Right lobe of liver (tissue), 6 donors: ENCODE measurements at regions not wholly inside any gene's neighbourhood (a gene's known extent, or its start where the extent isn't known, plus 50 kb on each side); places are given as distances from the start of the nearest gene placed in this dataset.
"Not testable (repeated sequence)": the region's sequence is repeated elsewhere in the genome, so short reads cannot be mapped to it uniquely, and the experiment has no call there.

Experiments used
- ATAC-seq, 4 donors: fragments of 200-7000 bp; cut with Tn5 transposase; one replicate each; pipeline ENCODE4 v1.9.1; 2020; ENCODE audit warnings: mild to moderate bottlenecking in 4 of 4, moderate library complexity in 4 of 4
- DNase-seq, 3 donors: peaks; one replicate each; pipeline ENCODE4 v3.0.0-alpha.2; 2020
- H3K27ac ChIP-seq, 3 donors: fragments of 200-600 bp; one replicate each; pipeline ENCODE4 v1.8.0; 2022
- H3K27me3 ChIP-seq, 2 donors: fragments of 200-600 bp; one replicate each; pipeline ENCODE4 v1.8.0; 2022
- H3K36me3 ChIP-seq, 4 donors: fragments of 200-600 bp; sonication (generic) in 1 of 4; one replicate each; pipeline versions ENCODE4 v1.5.1 to v1.8.0; 2017 to 2022; ENCODE audit warnings: control low read depth in 1 of 4
- H3K4me1 ChIP-seq, 4 donors: fragments of 200-600 bp; sonication (generic) in 1 of 4; one replicate each; pipeline versions ENCODE4 v1.5.1 to v1.8.0; 2017 to 2022; ENCODE audit warnings: control low read depth in 1 of 4
- H3K4me3 ChIP-seq, 3 donors: fragments of 200-600 bp; one replicate each; pipeline ENCODE4 v1.8.0; 2022
- H3K9me3 ChIP-seq, 4 donors: fragments of 200-600 bp; sonication (generic) in 1 of 4; one replicate each; pipeline versions ENCODE4 v1.5.1 to v1.8.0; 2017 to 2022; ENCODE audit warnings: control low read depth in 1 of 4
- POLR2A ChIP-seq: fragments of 450-650 bp; IDR thresholded peaks from one replicate; pipeline ENCODE4 v1.6.1; 2017; ENCODE audit warnings: antibody characterized with exemption, mild to moderate bottlenecking
- WGBS: methylation state at CpG from one replicate; pipeline ENCODE4 v1.1.6; 2018; ENCODE audit warnings: low coverage, low lambda C conversion rate; ENCODE audit not compliant: insufficient coverage; ENCODE audit errors: missing lambda C conversion rate; 5-methylcytosine and 5-hydroxymethylcytosine counted together
- intact Hi-C, 2 donors: fragments of 100-400 bp; cut with DNase I; formaldehyde crosslinking; loops; one replicate each; pipeline versions ENCODE4 v1.11.2 to v1.14.1; 2022
- TF ChIP-seq, protein P1 (sequence below), 4 donors: fragments of 200-600 bp in 3 of 4; fragments of 450-650 bp in 1 of 4; IDR thresholded peaks; one replicate each; pipeline versions ENCODE4 v1.5.1 to v1.8.0; 2016 to 2022; ENCODE audit warnings: antibody characterized with exemption in 4 of 4, mild to moderate bottlenecking in 2 of 4
- donor health status: DM: no; HTN: yes; CAD: no.
- donor health status: DM: no; HTN: no; CAD: no.
- donor health status: DM: no; HTN: no; CAD: no.
- donor health status: DM: no; HTN: yes; CAD: no.
- donor health status: DM: no; HTN: yes; CAD: no.

GRCh38 chr2:111532682-111533556 lies 351.1 kb downstream of the ANAPC1 start:
- H3K9me3 ChIP-seq, H3K4me1 ChIP-seq, H3K27ac ChIP-seq, H3K4me3 ChIP-seq, DNase-seq, H3K27me3 ChIP-seq, ATAC-seq, intact Hi-C loops, H3K36me3 ChIP-seq: not testable (repeated sequence)
- WGBS, result 65% methylated on average over 2 of the region's 14 CpGs

DNA sequence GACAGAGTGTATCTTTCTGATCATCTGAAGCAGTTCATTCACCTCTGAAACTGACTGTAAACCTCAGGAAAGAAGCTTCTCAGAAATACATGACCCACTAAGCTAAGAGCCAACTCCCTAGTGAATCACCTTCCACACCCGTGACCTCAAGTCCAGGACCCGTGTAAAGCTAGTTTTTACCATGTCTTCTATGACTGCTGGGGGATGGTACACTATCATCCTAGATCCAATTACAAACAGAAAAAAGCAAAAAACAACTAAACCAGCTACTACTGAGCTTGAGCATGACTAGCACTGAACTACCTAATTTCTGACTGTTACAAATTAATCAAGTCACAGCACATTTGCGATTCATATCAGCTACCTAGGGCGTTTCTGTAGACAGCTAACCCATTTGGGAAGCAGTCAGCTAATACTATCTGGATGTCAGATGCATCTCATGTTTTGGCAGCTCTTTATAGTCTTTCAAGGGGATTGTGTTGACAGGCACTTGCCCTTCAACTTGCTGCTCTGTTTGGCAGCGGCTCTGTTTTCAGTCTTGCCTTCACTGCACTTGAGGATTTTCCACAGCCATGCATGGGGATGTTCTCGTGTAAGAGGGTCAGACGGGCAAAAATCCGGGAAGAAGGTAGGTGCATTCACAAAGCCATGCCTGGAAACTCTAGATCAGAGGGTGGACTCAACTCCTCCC lies 350.3 kb downstream of the ANAPC1 start:
- H3K4me3 ChIP-seq, H3K36me3 ChIP-seq, H3K27me3 ChIP-seq, H3K9me3 ChIP-seq, intact Hi-C loops, H3K4me1 ChIP-seq, DNase-seq, H3K27ac ChIP-seq: not testable (repeated sequence)
- ATAC-seq, result peak in 1 of 4 donors; percentile 16
- WGBS, result 58% methylated on average over 4 of the region's 8 CpGs

DNA sequence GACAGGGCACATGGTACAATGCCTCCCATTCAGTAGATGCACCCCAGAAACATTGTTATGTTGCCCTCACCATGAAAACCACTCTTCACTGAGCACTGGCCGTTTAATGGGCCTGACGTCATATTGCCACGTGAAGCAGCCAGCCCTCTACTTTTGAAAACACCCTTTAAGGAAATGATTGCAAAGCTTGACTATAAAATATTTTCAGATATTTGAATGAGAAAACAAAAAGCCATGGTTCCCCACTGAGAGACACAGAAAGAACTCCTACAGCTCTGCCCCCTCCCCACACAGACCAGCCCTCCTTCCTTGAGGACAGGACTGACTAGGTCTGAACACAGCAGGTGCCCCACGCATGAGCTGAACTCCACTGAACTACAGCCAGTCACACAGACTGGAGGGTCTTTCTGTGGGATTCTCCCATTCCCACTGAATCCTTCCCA lies 349.1 kb downstream of the ANAPC1 start:
- TF ChIP-seq, protein P1, sequence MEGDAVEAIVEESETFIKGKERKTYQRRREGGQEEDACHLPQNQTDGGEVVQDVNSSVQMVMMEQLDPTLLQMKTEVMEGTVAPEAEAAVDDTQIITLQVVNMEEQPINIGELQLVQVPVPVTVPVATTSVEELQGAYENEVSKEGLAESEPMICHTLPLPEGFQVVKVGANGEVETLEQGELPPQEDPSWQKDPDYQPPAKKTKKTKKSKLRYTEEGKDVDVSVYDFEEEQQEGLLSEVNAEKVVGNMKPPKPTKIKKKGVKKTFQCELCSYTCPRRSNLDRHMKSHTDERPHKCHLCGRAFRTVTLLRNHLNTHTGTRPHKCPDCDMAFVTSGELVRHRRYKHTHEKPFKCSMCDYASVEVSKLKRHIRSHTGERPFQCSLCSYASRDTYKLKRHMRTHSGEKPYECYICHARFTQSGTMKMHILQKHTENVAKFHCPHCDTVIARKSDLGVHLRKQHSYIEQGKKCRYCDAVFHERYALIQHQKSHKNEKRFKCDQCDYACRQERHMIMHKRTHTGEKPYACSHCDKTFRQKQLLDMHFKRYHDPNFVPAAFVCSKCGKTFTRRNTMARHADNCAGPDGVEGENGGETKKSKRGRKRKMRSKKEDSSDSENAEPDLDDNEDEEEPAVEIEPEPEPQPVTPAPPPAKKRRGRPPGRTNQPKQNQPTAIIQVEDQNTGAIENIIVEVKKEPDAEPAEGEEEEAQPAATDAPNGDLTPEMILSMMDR (IDR thresholded peaks at IDR 0.05), result no peak
- no peak for TF ChIP-seq POLR2A
- ATAC-seq, result no peak
- Histone ChIP-seq H3K9me3 (no peaks in the 10 kb centered on the region), H3K4me1 (no peaks in the 10 kb centered on the region), H3K36me3 (no peaks in the 10 kb centered on the region), H3K4me3 (no peak overlapping the region), H3K27me3 (no peaks in the 10 kb centered on the region), H3K27ac (no peak overlapping the region)
- intact Hi-C loops, result no loop called here
- WGBS, result 46% methylated on average over 4 of the region's 4 CpGs
- no peak for DNase-seq

DNA sequence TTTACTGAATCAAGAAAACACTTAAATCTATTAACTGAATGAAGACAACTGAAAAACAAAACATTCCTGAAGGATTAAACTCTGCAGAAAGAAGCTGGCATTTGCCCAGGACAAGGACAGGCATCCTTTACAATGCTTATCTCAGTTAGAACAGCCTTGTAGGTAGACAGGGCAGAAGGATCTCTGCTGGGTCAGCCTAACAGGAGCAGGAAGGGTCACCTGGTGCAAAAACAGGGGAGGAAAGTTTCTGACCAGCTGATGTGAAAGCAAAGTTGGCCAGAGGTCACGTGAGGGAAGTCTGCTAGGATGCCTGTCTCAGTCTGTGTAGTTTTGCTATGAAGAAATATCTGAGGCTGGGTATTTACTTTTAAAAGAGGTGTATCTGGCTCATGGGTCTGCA lies 348.6 kb downstream of the ANAPC1 start:
- 27% methylated on average over 1 of the region's 1 CpG for WGBS
- Histone ChIP-seq H3K4me3 (no peak overlapping the region), H3K27me3 (no peaks in the 10 kb centered on the region), H3K27ac (no peak overlapping the region), H3K36me3 (no peaks in the 10 kb centered on the region), H3K4me1 (no peaks in the 10 kb centered on the region), H3K9me3 (no peaks in the 10 kb centered on the region)
- ATAC-seq, result peak; percentile 38 to 57 (median 48)
- TF ChIP-seq, protein P1 (IDR thresholded peaks at IDR 0.05), result no peak
- TF ChIP-seq POLR2A, result no peak
- intact Hi-C loops, result no loop called here
- DNase-seq, result peak in 1 of 3 donors; percentile 27

DNA sequence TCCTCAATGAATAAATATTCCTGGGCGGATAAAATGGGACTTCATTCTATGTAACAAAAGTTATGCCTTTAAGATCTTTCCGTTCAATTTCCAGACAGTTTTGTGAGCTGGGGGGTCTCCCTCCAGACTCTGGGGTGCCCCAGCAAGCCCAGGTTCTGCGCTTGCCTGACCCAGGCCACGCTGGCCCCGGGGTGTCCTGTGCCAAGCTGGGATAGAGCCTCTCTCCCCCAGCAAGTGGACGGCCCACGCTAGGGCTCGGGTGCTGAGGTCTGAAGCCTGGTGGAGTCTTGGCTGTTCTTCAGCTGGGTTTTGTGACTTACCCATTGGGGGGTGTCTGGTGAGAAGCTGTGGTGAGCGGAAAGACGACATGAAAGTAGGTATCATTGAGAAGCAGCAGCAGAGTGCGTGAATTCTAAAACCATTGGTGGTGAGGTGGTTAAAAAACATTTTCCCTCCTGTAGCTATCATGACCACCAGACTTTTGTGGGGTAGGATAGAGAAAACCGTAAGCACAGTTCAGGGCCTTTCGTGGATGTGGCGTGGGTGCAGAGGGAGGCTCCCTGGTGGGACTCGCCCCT lies 346.8 kb downstream of the ANAPC1 start:
- DNase-seq, result no peak
- no peaks in the 10 kb centered on the region for H3K4me1 ChIP-seq
- intact Hi-C loops, result no loop called here
- TF ChIP-seq, protein P1 (IDR thresholded peaks at IDR 0.05), result no peak
- TF ChIP-seq POLR2A, result no peak
- no peaks in the 10 kb centered on the region for H3K9me3 ChIP-seq
- no peaks in the 10 kb centered on the region for H3K36me3 ChIP-seq
- no peak overlapping the region for H3K27ac ChIP-seq
- no peaks in the 10 kb centered on the region for H3K27me3 ChIP-seq
- no peak overlapping the region for H3K4me3 ChIP-seq
- no peak for ATAC-seq
- WGBS, result 87% methylated on average over 11 of the region's 15 CpGs

- intact Hi-C loops, H3K36me3 ChIP-seq, H3K27me3 ChIP-seq, H3K4me3 ChIP-seq, ATAC-seq, H3K4me1 ChIP-seq, DNase-seq, H3K9me3 ChIP-seq, H3K27ac ChIP-seq: not testable (repeated sequence)
- no CpG with 5 or more reads among the region's 9 CpGs for WGBS
Measured at GRCh38 chr2:111539991-111540390, 344.0 kb downstream of the ANAPC1 start.

- H3K4me3 ChIP-seq, intact Hi-C loops, DNase-seq, H3K9me3 ChIP-seq, H3K27ac ChIP-seq, H3K36me3 ChIP-seq, H3K4me1 ChIP-seq, H3K27me3 ChIP-seq: not testable (repeated sequence)
- 20% methylated on average over 1 of the region's 2 CpGs for WGBS
- peak; percentile 63 to 89 (median 72) for ATAC-seq
Measured at GRCh38 chr2:111542120-111542774, 341.7 kb downstream of the ANAPC1 start.

DNA sequence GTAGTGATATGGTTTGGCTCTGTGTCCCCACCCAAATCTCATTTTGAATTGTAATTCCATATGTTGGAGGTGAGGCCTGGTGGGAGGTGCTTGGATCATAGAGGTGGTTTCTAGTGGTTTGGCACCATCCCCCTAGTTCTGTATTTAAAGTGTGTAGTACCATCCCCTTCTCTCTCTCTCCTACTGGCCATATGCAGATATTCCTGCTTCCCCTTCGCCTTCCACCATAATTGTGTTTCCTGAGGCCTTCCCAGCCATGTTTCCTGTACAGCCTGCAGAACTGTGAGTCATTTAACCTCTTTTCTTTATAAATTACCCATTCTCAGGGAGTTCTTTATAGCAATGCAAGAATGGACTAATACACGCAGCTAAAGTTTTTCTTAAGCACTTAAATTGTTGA lies 340.0 kb downstream of the ANAPC1 start:
- H3K9me3 ChIP-seq, H3K27me3 ChIP-seq, H3K4me3 ChIP-seq, H3K27ac ChIP-seq, H3K4me1 ChIP-seq, intact Hi-C loops, DNase-seq, ATAC-seq, H3K36me3 ChIP-seq: not testable (repeated sequence)
- WGBS, result 25% methylated on average over 1 of the region's 2 CpGs
